HCT116 (cell line): ENCODE measurements at regions not wholly inside any gene's neighbourhood (a gene's known extent, or its start where the extent isn't known, plus 50 kb on each side); places are given as distances from the start of the nearest gene placed in this dataset.

Source experiments
- CTCF ChIP-seq, 3 experiments: fragments of 200-600 bp in 1 of 3; sonication (generic) in 1 of 3; IDR thresholded peaks in 2 of 3; conservative IDR thresholded peaks in 1 of 3; 2 replicates each; pipeline ENCODE4 v1.5.1; 2012 to 2017; ENCODE audit warnings: low read depth in 2 of 3, low read length in 2 of 3, antibody characterized with exemption in 1 of 3, borderline replicate concordance in 1 of 3, control low read depth in 1 of 3, mild to moderate bottlenecking in 1 of 3, mixed read lengths in 1 of 3, mixed run types in 1 of 3, moderate library complexity in 1 of 3; ENCODE audit not compliant: insufficient read depth in 1 of 3
- EGR1 ChIP-seq: IDR thresholded peaks from 2 replicates; pipeline ENCODE4 v1.6.1; 2012; ENCODE audit warnings: low read depth
- EZH2phosphoT487 ChIP-seq: fragments of 200-600 bp; IDR thresholded peaks from 2 replicates; pipeline ENCODE4 v1.6.1; 2018; ENCODE audit warnings: antibody characterized with exemption, borderline replicate concordance
- JUND ChIP-seq: IDR thresholded peaks from 2 replicates; pipeline ENCODE4 v1.6.1; 2012
- MAX ChIP-seq: IDR thresholded peaks from 2 replicates; pipeline ENCODE4 v1.6.1; 2012
- POLR2A ChIP-seq: IDR thresholded peaks from 2 replicates; pipeline ENCODE4 v1.7.0; 2011; ENCODE audit warnings: borderline replicate concordance; ENCODE audit not compliant: insufficient read depth, insufficient read length; ENCODE audit errors: extremely low read depth
- POLR2AphosphoS5 ChIP-seq: IDR thresholded peaks from 2 replicates; pipeline ENCODE4 v1.6.1; 2011; ENCODE audit warnings: mild to moderate bottlenecking, low read depth, low read length, moderate library complexity
- SRF ChIP-seq: IDR thresholded peaks from 2 replicates; pipeline ENCODE4 v1.6.1; 2012; ENCODE audit warnings: low read depth
- YY1 ChIP-seq: IDR thresholded peaks from 2 replicates; pipeline ENCODE4 v1.6.1; 2011; ENCODE audit warnings: low read length, low read depth, moderate library complexity, mild to moderate bottlenecking; ENCODE audit not compliant: insufficient replicate concordance; ENCODE audit errors: extremely low read depth

DNA sequence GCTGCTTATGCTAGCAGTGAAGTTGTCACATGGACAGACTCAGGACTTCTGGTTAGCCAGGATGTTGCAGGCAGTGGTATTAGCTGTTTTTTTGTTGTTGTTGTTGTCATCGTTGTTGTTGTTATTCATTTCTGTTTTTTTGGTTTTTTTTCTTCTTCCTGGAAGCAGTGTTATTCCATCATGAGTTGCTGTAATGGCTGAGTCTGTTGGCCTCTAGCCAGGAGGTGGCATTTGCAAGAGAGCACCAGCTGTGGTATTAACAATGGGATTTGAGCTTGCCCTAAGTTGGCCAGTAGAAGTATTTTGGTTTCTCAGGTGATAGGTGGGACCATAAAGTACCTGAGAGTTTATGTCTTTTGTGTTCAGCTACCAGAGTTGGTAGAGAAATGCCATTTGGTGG lies 561.1 kb downstream of the KCTD16 start:
- TF ChIP-seq CTCF (IDR thresholded peaks at IDR 0.05 in 2 of 3, conservative IDR thresholded peaks at IDR 0.05 in 1 of 3; ENCODE audit: borderline replicate concordance in 1 of 3, insufficient read depth in 1 of 3, low read depth in 2 of 3, low read length in 2 of 3) (no peak), SRF (no peak), POLR2A (no peak), EZH2phosphoT487 (no peak), JUND (no peak), POLR2AphosphoS5 (no peak), EGR1 (no peak), YY1 (no peak), MAX (no peak)
